Thyroid gland (tissue), 4 donors: ENCODE measurements at regions not wholly inside any gene's neighbourhood (a gene's known extent, or its start where the extent isn't known, plus 50 kb on each side); places are given as distances from the start of the nearest gene placed in this dataset.

Experiments
- DNase-seq, 2 donors: peaks; one replicate each; pipeline ENCODE4 v3.0.0-alpha.2; 2019
- H3K27ac ChIP-seq, 3 donors: fragments of 200-600 bp; sonication (generic); 1 replicate in 2 of 3; 2 replicates in 1 of 3; pipeline ENCODE4 v1.5.1; 2016 to 2019; ENCODE audit warnings: mild to moderate bottlenecking in 1 of 3, moderate library complexity in 1 of 3
- H3K27me3 ChIP-seq: fragments of 200-600 bp; sonication (generic); one replicate; pipeline ENCODE4 v1.5.1; 2019
- H3K36me3 ChIP-seq, 2 donors: fragments of 200-600 bp; sonication (generic); one replicate each; pipeline ENCODE4 v1.5.1; 2016 to 2019
- H3K4me1 ChIP-seq, 2 donors: fragments of 200-600 bp; sonication (generic); one replicate each; pipeline ENCODE4 v1.5.1; 2017 to 2019
- H3K4me3 ChIP-seq, 3 donors: fragments of 200-600 bp; sonication (generic); replicated peaks in 1 of 3; 1 replicate in 2 of 3; 2 replicates in 1 of 3; pipeline ENCODE4 v1.5.1; 2016; ENCODE audit warnings: mild to moderate bottlenecking in 1 of 3
- H3K9me3 ChIP-seq: fragments of 200-600 bp; sonication (generic); one replicate; pipeline ENCODE4 v1.5.1; 2017
- CTCF ChIP-seq, 6 experiments: fragments of 200-600 bp in 3 of 6; fragments of 450-650 bp in 3 of 6; sonication (generic) in 3 of 6; IDR thresholded peaks; one replicate each; pipeline ENCODE4 v1.5.1; 2016 to 2019; ENCODE audit warnings: antibody characterized with exemption in 6 of 6, mild to moderate bottlenecking in 2 of 6, inconsistent platforms in 1 of 6, moderate library complexity in 1 of 6
- POLR2A ChIP-seq, 2 donors: fragments of 450-650 bp; IDR thresholded peaks; one replicate each; pipeline ENCODE4 v1.6.1; 2017; ENCODE audit warnings: antibody characterized with exemption in 2 of 2, mild to moderate bottlenecking in 2 of 2, moderate library complexity in 1 of 2
- WGBS, 2 donors: methylation state at CpG; one replicate each; pipeline ENCODE4 v1.1.5; 2017; 5-methylcytosine and 5-hydroxymethylcytosine counted together
- intact Hi-C: fragments of 100-400 bp; cut with DNase I; formaldehyde crosslinking; loops from one replicate; pipeline ENCODE4 v1.15.1; 2023

DNA sequence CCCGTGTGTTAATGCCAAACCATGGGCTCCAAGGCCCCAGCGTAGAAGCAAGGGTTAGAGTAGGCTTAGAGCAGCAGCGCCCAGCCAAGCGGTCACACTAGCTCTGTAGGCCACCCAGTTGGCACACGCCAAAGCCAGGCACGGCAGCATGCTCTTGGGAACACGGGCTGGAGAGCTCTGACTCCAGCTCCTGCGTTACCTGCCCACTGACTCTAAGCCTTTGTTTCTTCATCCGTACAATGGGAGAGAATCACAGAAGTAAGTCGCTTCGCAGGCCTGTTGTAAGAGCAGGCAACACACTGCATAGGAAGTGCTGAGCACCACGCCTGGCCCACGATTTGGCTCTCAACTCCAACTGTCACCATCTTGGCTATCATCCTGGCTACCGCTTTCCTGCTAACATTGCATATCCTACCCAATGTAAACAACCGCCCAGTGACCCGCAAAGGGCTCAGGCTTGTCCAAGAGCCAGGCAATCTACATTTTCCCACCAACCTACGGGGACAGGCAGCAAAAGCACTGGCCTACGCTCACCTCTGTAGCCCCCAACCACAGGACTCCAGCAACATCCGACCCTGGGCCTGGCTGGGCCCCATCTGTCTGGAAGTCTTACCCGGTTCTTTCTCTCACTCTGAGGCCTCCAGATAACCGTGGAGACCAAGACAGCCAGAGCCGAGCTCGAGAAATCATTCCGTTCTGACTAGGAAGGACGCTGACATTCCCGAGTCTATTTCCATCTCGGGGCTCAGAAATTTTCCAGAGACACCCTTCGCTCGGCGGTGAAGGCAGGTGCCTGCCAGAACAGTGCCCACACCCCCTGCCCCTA is 91.5 kb upstream of the ZNF507 start:
- DNase-seq = no peak
- H3K9me3 ChIP-seq = no peaks in the 10 kb centered on the region
- TF ChIP-seq CTCF (IDR thresholded peaks at IDR 0.05) (no peak), POLR2A (IDR thresholded peaks at IDR 0.05) (no peak)
- no peaks in the 10 kb centered on the region for H3K27me3 ChIP-seq
- no peak overlapping the region for H3K4me3 ChIP-seq
- 86 to 87% methylated on average over 29 to 30 of the region's 30 CpGs for WGBS, 2 donors
- intact Hi-C loops = no loop called here
- H3K27ac ChIP-seq = no peak overlapping the region
- no peaks in the 10 kb centered on the region for H3K36me3 ChIP-seq
- H3K4me1 ChIP-seq = no peaks in the 10 kb centered on the region

- H3K27ac ChIP-seq = no peak overlapping the region
- no peaks in the 10 kb centered on the region for H3K4me1 ChIP-seq
- intact Hi-C loops = no loop called here
- WGBS, 2 donors = 67 to 68% methylated on average over 6 of the region's 6 CpGs
- DNase-seq = no peak
- H3K4me3 ChIP-seq = no peak overlapping the region
- TF ChIP-seq CTCF (IDR thresholded peaks at IDR 0.05) (no peak), POLR2A (IDR thresholded peaks at IDR 0.05) (no peak)
- no peaks in the 10 kb centered on the region for H3K27me3 ChIP-seq
- no peaks in the 10 kb centered on the region for H3K9me3 ChIP-seq
- H3K36me3 ChIP-seq = no peaks in the 10 kb centered on the region
Measured at GRCh38 chr19:32254509-32254890, 90.9 kb upstream of the ZNF507 start.

DNA sequence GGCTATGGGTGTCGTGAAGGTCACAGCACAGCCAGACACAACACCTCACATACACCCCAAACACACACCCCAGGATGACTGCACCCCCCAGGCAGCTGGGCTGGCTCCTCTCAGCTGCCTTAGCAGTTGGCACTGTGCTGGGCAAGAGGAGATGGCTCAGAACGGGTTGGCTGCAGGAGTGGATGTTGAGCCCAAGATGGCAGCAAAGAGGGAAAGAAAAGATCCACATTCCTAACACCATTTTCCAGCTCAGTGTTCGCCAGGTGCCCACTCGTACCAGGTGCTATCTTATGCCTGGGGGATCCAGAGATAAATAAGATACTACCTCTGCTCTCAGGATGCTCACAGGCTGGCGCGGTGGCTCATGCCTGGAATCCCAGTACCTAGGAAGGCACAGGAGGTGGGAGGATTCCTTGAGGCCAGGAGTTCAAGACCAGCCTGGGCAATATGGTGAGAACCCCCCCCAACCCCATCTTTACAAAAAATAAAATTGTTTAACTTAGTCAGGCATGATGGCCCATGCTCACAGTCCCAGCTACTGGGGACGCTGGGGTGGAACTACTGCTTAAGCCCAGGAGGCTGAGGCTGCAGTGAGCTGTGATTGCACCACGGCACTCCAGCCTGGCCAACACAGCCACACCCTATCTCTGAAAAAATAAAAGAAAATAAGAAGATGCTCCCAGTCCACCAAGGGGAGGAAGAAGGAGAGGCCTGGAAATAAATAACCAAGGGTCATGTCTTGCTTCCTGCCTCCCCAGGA is 89.7 kb upstream of the ZNF507 start:
- H3K4me3 ChIP-seq = no peak overlapping the region
- no peak for DNase-seq
- no peaks in the 10 kb centered on the region for H3K4me1 ChIP-seq
- 87 to 88% methylated on average over 8 of the region's 8 CpGs for WGBS, 2 donors
- no peak overlapping the region for H3K27ac ChIP-seq
- H3K9me3 ChIP-seq = no peaks in the 10 kb centered on the region
- no peaks in the 10 kb centered on the region for H3K36me3 ChIP-seq
- TF ChIP-seq POLR2A (IDR thresholded peaks at IDR 0.05) = no peak
- TF ChIP-seq CTCF (IDR thresholded peaks at IDR 0.05) = no peak
- intact Hi-C loops = no loop called here
- H3K27me3 ChIP-seq = no peaks in the 10 kb centered on the region

GRCh38 chr19:32256341-32256975 is 89.0 kb upstream of the ZNF507 start:
- no peak for TF ChIP-seq POLR2A (IDR thresholded peaks at IDR 0.05)
- TF ChIP-seq CTCF (IDR thresholded peaks at IDR 0.05) = no peak
- H3K36me3 ChIP-seq = no peaks in the 10 kb centered on the region
- no peaks in the 10 kb centered on the region for H3K9me3 ChIP-seq
- H3K27me3 ChIP-seq = no peaks in the 10 kb centered on the region
- DNase-seq = no peak
- 73 to 81% methylated on average over 15 of the region's 15 CpGs for WGBS, 2 donors
- H3K4me3 ChIP-seq = no peak overlapping the region
- intact Hi-C loops = no loop called here
- H3K27ac ChIP-seq = no peak overlapping the region
- H3K4me1 ChIP-seq = no peaks in the 10 kb centered on the region
